ENCODE measurements at regions not wholly inside any gene's neighbourhood (a gene's known extent, or its start where the extent isn't known, plus 50 kb on each side); places are given as distances from the start of the nearest gene placed in this dataset.

DNA sequence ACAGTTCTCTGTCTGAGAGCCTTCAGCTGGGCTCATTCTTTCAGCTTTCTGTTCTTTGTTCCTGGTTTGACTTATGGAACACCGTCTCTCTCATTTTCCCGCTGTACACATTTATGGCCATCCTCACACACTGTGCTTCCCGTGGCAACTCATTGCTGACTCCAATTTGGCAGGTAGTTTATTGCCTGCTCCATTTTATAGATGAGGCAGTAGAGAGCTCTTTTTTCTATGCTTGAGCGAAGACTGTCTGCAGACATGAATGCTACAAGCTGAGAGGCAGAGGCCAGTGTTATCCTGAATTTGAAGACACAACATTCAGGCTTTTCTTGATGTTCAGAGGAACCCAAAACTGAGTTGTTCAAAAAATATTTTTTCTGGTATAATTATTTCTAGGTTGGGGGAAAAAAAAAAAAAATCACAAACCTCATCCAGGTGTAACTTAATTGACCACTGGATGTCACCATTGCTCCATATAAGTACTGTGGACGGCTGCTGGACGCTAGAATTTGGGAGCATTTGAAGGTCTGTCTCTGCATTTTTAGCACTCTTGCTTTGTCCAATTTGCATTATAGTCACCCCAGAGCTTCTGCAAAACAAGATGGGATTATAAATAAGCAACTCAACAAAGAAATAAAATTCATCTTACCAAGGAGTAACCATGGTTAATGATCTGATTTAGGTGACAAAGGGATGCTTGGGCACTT, 83.5 kb downstream of the HRH4 start:
- no peak for ATAC-seq (ENCODE audit: insufficient number of reproducible peaks, low FRiP score, low read depth)
- no peak overlapping the region for H3K27ac ChIP-seq
- DNase-seq (ENCODE audit: low spot score) = no peak

DNA sequence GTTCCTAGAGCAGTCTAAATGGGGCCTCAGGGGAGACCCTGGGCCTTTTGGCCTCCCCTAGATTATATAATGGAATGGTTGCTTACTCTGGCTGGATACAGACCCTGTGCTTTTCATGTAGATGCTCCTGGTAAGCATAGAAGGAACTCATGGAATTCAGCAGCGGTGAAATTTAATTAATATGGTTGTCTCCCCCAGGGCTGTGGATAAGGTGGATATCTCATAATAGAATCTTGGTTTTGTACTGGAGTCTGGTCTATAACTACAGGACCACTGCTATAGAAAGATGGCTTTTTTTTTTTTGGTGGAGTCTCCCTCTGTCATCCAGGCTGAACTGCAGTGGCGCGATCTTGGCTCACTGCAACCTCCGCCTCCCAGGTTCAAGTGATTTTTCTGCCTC, 84.5 kb downstream of the HRH4 start:
- ATAC-seq (ENCODE audit: insufficient number of reproducible peaks, low FRiP score, low read depth) (no peak), DNase-seq (ENCODE audit: low spot score) (no peak)
- TF ChIP-seq, protein P1, sequence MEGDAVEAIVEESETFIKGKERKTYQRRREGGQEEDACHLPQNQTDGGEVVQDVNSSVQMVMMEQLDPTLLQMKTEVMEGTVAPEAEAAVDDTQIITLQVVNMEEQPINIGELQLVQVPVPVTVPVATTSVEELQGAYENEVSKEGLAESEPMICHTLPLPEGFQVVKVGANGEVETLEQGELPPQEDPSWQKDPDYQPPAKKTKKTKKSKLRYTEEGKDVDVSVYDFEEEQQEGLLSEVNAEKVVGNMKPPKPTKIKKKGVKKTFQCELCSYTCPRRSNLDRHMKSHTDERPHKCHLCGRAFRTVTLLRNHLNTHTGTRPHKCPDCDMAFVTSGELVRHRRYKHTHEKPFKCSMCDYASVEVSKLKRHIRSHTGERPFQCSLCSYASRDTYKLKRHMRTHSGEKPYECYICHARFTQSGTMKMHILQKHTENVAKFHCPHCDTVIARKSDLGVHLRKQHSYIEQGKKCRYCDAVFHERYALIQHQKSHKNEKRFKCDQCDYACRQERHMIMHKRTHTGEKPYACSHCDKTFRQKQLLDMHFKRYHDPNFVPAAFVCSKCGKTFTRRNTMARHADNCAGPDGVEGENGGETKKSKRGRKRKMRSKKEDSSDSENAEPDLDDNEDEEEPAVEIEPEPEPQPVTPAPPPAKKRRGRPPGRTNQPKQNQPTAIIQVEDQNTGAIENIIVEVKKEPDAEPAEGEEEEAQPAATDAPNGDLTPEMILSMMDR (IDR thresholded peaks at IDR 0.05) = no peak
- Histone ChIP-seq H3K27ac (no peak overlapping the region), H3K4me3 (no peak overlapping the region), H3K36me3 (no peaks in the 10 kb centered on the region), H3K4me1 (ENCODE audit: control insufficient read depth in 1 of 2, low read depth in 2 of 2) (no peaks in the 10 kb centered on the region), H3K9me3 (no peaks in the 10 kb centered on the region), H3K27me3 (replicated peaks; ENCODE audit: insufficient read depth) (no peaks in the 10 kb centered on the region)

More for the DNA sequence above, 83.5 kb downstream of the HRH4 start:
- TF ChIP-seq, protein P1 (IDR thresholded peaks at IDR 0.05) = no peak
- H3K27me3 ChIP-seq (replicated peaks; ENCODE audit: insufficient read depth) = no peaks in the 10 kb centered on the region
- no peaks in the 10 kb centered on the region for H3K36me3 ChIP-seq
- no peaks in the 10 kb centered on the region for H3K4me1 ChIP-seq (ENCODE audit: control insufficient read depth in 1 of 2, low read depth in 2 of 2)
- no peak overlapping the region for H3K4me3 ChIP-seq
- no peaks in the 10 kb centered on the region for H3K9me3 ChIP-seq

DNA sequence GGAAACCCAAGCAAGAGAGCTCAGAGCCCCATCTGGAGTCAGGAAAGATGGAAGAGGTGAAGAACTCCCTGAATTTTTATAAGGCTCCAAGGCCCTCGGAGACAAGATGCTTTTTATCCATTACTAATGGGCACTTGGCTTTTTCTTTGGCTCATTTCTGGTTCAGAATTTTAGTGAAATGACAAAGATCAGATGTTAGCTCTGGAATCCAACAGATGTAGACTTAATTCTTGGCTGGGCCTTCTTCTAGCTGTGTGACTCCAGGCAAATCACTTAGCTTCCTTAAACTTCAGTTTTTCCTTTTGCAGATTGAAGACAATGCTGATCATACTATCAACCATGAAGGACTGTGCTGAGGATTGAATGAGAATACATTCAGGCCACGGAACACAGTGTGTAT, 85.2 kb downstream of the HRH4 start:
- ATAC-seq (ENCODE audit: insufficient number of reproducible peaks, low FRiP score, low read depth) (no peak), DNase-seq (ENCODE audit: low spot score) (no peak)
- TF ChIP-seq, protein P1 (IDR thresholded peaks at IDR 0.05) = no peak
- H3K4me3 ChIP-seq = no peak overlapping the region
- H3K4me1 ChIP-seq (ENCODE audit: control insufficient read depth in 1 of 2, low read depth in 2 of 2) = no peaks in the 10 kb centered on the region
- H3K36me3 ChIP-seq = no peaks in the 10 kb centered on the region
- no peaks in the 10 kb centered on the region for H3K9me3 ChIP-seq
- no peak overlapping the region for H3K27ac ChIP-seq
- no peaks in the 10 kb centered on the region for H3K27me3 ChIP-seq (replicated peaks; ENCODE audit: insufficient read depth)

DNA sequence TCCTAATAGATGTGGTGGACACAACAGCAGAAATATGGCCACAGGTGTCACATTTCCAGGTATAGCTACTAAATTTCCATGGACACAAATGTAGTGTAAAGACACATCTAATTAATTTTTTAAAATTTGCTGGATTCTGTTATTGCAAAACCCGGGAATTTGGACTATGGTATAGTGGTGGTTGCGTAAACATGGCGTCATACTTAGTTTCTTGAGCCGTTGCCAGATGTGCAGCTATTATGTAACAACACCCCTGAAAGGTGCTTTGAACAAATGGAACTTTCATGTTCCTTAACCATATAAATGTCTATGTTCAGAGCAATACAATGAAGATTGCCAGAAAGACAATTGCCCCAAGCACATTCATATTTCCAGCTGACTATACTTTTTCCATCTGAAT, 85.9 kb downstream of the HRH4 start:
- Histone ChIP-seq H3K9me3 (no peaks in the 10 kb centered on the region), H3K27me3 (replicated peaks; ENCODE audit: insufficient read depth) (no peaks in the 10 kb centered on the region), H3K4me3 (no peak overlapping the region), H3K36me3 (no peaks in the 10 kb centered on the region), H3K27ac (no peak overlapping the region), H3K4me1 (ENCODE audit: control insufficient read depth in 1 of 2, low read depth in 2 of 2) (no peaks in the 10 kb centered on the region)
- ATAC-seq (ENCODE audit: insufficient number of reproducible peaks, low FRiP score, low read depth) (no peak), DNase-seq (ENCODE audit: low spot score) (no peak)
- TF ChIP-seq, protein P1 (IDR thresholded peaks at IDR 0.05) = no peak

DNA sequence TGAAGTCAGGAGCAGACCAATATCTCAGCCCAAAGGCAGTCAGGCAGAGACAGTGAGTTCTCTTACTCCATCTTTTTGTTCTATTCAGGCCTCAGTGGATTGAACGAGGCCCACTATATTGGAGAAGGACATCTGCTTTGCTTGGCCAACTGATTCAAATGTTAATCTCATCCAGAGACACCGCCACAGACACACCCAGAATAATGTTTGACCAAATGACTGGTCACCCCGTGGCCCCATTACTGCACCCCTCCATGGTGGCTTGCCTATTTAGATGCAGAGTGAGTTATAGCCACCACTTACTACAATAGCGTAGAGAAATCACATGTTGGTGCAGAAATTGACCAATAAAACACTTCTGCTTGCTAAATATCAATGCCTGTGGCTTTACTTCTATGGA, 88.1 kb downstream of the HRH4 start:
- H3K27ac ChIP-seq = no peak overlapping the region
- H3K4me1 ChIP-seq (ENCODE audit: control insufficient read depth in 1 of 2, low read depth in 2 of 2) = no peaks in the 10 kb centered on the region
- TF ChIP-seq, protein P1 (IDR thresholded peaks at IDR 0.05) = no peak
- no peak for DNase-seq (ENCODE audit: low spot score)
- H3K9me3 ChIP-seq = no peaks in the 10 kb centered on the region
- H3K4me3 ChIP-seq = no peak overlapping the region
- no peak for ATAC-seq (ENCODE audit: insufficient number of reproducible peaks, low FRiP score, low read depth)
- H3K36me3 ChIP-seq = no peaks in the 10 kb centered on the region
- no peaks in the 10 kb centered on the region for H3K27me3 ChIP-seq (replicated peaks; ENCODE audit: insufficient read depth)

Data from thoracic aorta (tissue), 2 donors.